HEK293 (cell line): ENCODE measurements at regions not wholly inside any gene's neighbourhood (a gene's known extent, or its start where the extent isn't known, plus 50 kb on each side); places are given as distances from the start of the nearest gene placed in this dataset.

Source experiments
- CTCF ChIP-seq: fragments of 450-650 bp; formaldehyde crosslinking; IDR thresholded peaks from 2 replicates; pipeline ENCODE4 v1.5.1; 2016; ENCODE audit warnings: missing biosample characterization, missing genetic modification characterization
- OSR2 ChIP-seq: fragments of 450-650 bp; formaldehyde crosslinking; IDR thresholded peaks from 2 replicates; pipeline ENCODE4 v1.5.1; 2016; ENCODE audit warnings: missing biosample characterization, missing genetic modification characterization
- PRDM1 ChIP-seq: fragments of 450-650 bp; formaldehyde crosslinking; IDR thresholded peaks from 2 replicates; pipeline ENCODE4; 2016; ENCODE audit warnings: missing biosample characterization, missing genetic modification characterization
- ZBTB6 ChIP-seq: fragments of 450-650 bp; formaldehyde crosslinking; IDR thresholded peaks from 2 replicates; pipeline ENCODE4 v1.5.1; 2017; ENCODE audit warnings: missing biosample characterization, missing genetic modification characterization
- ZNF133 ChIP-seq: fragments of 450-650 bp; formaldehyde crosslinking; IDR thresholded peaks from 2 replicates; pipeline ENCODE4 v1.5.1; 2016; ENCODE audit warnings: missing biosample characterization, missing genetic modification characterization
- ZNF140 ChIP-seq: fragments of 450-650 bp; formaldehyde crosslinking; IDR thresholded peaks from 2 replicates; pipeline ENCODE4 v1.5.1; 2016; ENCODE audit warnings: missing biosample characterization, missing genetic modification characterization
- ZNF274 ChIP-seq, 2 experiments: fragments of 200-500 bp in 1 of 2; fragments of 450-650 bp in 1 of 2; sonication (Bioruptor generic) in 1 of 2; formaldehyde crosslinking in 1 of 2; IDR thresholded peaks; 2 replicates each; pipeline versions ENCODE4 v1.5.1 to v1.6.1; 2014 to 2016; ENCODE audit warnings: borderline replicate concordance in 1 of 2, inconsistent platforms in 1 of 2, low read length in 1 of 2, missing biosample characterization in 1 of 2, missing genetic modification characterization in 1 of 2
- ZNF692 ChIP-seq: fragments of 450-650 bp; formaldehyde crosslinking; IDR thresholded peaks from 2 replicates; pipeline ENCODE4 v1.5.1; 2016; ENCODE audit warnings: missing biosample characterization, missing genetic modification characterization
- TF ChIP-seq, protein P1 (sequence below): fragments of 450-650 bp; formaldehyde crosslinking; IDR thresholded peaks from 2 replicates; pipeline ENCODE4 v1.5.1; 2016; ENCODE audit warnings: missing biosample characterization, missing genetic modification characterization
- TF ChIP-seq, protein P2 (sequence below): fragments of 450-650 bp; formaldehyde crosslinking; IDR thresholded peaks from 2 replicates; pipeline ENCODE4 v1.5.1; 2016; ENCODE audit warnings: missing biosample characterization, missing genetic modification characterization

DNA sequence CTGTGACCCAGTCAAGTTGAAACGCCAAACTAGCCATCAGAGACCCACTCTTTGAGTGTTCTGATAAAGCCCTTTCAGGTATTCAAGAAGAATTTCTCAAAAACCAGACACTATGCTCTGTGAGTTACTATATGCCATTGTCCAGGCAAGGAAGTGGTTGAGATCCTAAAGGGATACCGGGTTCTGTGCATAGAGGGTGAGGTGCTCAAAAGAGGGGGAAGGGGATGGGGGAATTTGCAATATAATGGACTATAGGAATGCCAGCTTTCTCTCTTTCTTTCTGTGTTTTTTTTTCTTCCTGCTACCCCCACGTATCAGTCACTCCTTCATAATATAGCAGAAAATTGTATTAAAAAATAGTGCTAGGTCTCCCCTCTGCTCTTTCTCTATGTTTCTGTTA, 1619.0 kb downstream of the STIM2 start:
- TF ChIP-seq CTCF (tag by site-specific recombination) (no peak), ZNF274 (IDR thresholded peaks at IDR 0.05; ENCODE audit: low read length) (no peak), ZNF274 (tag by site-specific recombination; IDR thresholded peaks at IDR 0.05; ENCODE audit: borderline replicate concordance) (no peak), ZNF692 (tag by site-specific recombination) (no peak), ZBTB6 (tag by site-specific recombination) (no peak), ZNF133 (tag by site-specific recombination) (no peak), ZNF140 (tag by site-specific recombination) (no peak), OSR2 (no peak), PRDM1 (tag by site-specific recombination) (no peak)
- TF ChIP-seq, protein P1, sequence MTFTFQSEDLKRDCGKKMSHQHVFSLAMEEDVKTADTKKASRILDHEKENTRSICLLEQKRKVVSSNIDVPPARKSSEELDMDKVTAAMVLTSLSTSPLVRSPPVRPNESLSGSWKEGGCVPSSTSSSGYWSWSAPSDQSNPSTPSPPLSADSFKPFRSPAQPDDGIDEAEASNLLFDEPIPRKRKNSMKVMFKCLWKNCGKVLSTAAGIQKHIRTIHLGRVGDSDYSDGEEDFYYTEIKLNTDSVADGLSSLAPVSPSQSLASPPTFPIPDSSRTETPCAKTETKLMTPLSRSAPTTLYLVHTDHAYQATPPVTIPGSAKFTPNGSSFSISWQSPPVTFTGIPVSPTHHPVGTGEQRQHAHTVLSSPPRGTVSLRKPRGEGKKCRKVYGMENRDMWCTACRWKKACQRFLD: no peak
- TF ChIP-seq, protein P2, sequence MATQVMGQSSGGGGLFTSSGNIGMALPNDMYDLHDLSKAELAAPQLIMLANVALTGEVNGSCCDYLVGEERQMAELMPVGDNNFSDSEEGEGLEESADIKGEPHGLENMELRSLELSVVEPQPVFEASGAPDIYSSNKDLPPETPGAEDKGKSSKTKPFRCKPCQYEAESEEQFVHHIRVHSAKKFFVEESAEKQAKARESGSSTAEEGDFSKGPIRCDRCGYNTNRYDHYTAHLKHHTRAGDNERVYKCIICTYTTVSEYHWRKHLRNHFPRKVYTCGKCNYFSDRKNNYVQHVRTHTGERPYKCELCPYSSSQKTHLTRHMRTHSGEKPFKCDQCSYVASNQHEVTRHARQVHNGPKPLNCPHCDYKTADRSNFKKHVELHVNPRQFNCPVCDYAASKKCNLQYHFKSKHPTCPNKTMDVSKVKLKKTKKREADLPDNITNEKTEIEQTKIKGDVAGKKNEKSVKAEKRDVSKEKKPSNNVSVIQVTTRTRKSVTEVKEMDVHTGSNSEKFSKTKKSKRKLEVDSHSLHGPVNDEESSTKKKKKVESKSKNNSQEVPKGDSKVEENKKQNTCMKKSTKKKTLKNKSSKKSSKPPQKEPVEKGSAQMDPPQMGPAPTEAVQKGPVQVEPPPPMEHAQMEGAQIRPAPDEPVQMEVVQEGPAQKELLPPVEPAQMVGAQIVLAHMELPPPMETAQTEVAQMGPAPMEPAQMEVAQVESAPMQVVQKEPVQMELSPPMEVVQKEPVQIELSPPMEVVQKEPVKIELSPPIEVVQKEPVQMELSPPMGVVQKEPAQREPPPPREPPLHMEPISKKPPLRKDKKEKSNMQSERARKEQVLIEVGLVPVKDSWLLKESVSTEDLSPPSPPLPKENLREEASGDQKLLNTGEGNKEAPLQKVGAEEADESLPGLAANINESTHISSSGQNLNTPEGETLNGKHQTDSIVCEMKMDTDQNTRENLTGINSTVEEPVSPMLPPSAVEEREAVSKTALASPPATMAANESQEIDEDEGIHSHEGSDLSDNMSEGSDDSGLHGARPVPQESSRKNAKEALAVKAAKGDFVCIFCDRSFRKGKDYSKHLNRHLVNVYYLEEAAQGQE (tag by site-specific recombination): no peak
